ENCODE measurements at regions not wholly inside any gene's neighbourhood (a gene's known extent, or its start where the extent isn't known, plus 50 kb on each side); places are given as distances from the start of the nearest gene placed in this dataset.

- no peak for DNase-seq
Measured at GRCh38 chr15:101550124-101550523, 60.6 kb upstream of the PCSK6 start.

- no peak for DNase-seq
Measured at GRCh38 chr15:101549647-101550046, 60.1 kb upstream of the PCSK6 start.

GRCh38 chr15:101547737-101548136, 58.2 kb upstream of the PCSK6 start:
- no peak for DNase-seq

- DNase-seq = no peak
Measured at GRCh38 chr15:101545548-101546505, 56.3 kb upstream of the PCSK6 start.

- no peak for DNase-seq
Measured at GRCh38 chr15:101544613-101544945, 55.1 kb upstream of the PCSK6 start.

- DNase-seq = no peak
Measured at GRCh38 chr15:101543926-101544612, 54.6 kb upstream of the PCSK6 start.

- no peak for DNase-seq
Measured at GRCh38 chr15:101543431-101543830, 53.9 kb upstream of the PCSK6 start.

- DNase-seq = no peak
Measured at GRCh38 chr15:101543026-101543390, 53.5 kb upstream of the PCSK6 start.

- DNase-seq = no peak
Measured at GRCh38 chr15:101542306-101543025, 53.0 kb upstream of the PCSK6 start.

GRCh38 chr15:101541501-101542292, 52.2 kb upstream of the PCSK6 start:
- no peak for DNase-seq

- no peak for DNase-seq
Measured at GRCh38 chr15:101540480-101541239, 51.2 kb upstream of the PCSK6 start.

GRCh38 chr15:101539930-101540329, 50.4 kb upstream of the PCSK6 start:
- no peak for DNase-seq

GRCh38 chr15:101539492-101539891, 50.0 kb upstream of the PCSK6 start:
- no peak for DNase-seq

All from AML-193 (cell line).